Smooth muscle cell of the brain vasculature (primary cell): ENCODE measurements at regions not wholly inside any gene's neighbourhood (a gene's known extent, or its start where the extent isn't known, plus 50 kb on each side); places are given as distances from the start of the nearest gene placed in this dataset.

ENCODE experiments used
- DNase-seq: peaks from one replicate; pipeline ENCODE4 v3.0.0-alpha.2; 2012; ENCODE audit warnings: low read depth, low spot score

DNA sequence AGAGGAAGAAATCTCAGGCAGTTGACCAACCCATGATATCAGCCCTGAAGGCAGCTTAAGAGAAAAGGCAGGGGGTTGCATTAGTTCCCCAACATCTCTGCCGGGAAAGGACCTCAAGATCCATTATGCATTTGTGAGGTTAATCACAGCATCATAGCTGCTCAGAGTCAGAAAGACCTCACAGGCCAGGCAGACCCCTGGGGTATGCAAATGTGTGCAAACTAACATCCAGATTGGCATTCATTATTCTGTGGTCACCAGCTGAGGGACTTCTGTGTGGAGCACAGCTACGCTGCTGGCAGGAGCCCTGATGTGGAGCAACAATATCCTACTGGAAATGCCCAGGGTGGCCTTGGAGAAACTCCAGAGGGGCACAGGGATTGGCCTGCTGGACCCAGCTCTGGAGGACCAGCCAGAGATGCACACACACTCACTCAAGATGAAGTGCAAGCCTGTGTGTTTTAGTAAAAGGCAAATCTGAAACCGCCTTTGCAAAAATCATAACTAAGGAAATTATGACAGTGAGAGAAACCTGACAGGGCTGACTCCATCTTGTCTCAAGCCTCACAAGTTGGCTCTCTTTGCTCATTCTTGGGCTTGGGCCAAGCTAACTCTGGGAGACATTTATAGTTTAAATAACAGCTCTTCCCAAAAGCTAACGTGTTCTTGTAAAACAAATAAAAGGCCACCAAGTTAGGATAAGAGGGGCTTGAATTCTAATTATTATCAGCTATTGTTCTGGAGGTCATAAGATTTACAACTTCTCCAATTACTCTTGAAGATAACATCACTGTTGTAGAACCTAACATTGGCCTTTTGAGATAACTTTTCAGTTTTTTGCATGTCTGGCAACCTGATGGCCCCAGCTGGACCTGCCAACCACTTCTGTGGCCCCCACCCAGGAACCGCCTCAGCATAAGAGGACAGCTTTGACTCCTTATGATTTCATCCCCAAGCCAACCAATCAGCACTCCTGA lies 257.1 kb downstream of the UACA start:
- no peak for DNase-seq

DNA sequence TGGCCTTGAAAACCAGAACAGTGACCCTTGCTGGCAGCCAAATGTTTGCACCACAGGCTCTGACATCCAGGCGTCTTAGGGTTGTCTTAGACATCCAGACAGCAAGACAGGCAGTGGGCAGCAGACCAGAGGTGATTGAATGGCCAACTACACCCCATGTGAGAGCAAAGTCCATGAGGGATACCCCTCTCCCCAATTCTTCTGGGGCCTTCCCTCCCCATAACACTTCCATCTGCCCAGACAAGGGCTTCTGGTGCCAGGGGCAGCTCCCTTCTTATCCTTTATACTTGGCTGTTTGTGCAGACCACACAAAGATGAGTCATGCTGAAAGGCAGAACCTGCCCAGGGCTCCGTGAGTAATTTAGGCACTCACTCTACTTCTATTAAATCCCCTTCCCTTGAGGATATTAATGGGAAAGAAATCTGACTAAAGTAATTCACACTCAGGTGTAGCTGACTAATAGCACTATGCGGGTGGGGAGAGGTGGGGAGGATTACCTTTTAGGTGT lies 257.9 kb downstream of the UACA start:
- no peak for DNase-seq

GRCh38 chr15:70504988-70505387 lies 258.4 kb downstream of the UACA start:
- no peak for DNase-seq

- no peak for DNase-seq
These were observed 258.9 kb downstream of the UACA start for GRCh38 chr15:70504299-70504951.

- no peak for DNase-seq
These were observed 259.5 kb downstream of the UACA start for GRCh38 chr15:70503798-70504298.

GRCh38 chr15:70503073-70503745 lies 260.1 kb downstream of the UACA start:
- DNase-seq: no peak

DNA sequence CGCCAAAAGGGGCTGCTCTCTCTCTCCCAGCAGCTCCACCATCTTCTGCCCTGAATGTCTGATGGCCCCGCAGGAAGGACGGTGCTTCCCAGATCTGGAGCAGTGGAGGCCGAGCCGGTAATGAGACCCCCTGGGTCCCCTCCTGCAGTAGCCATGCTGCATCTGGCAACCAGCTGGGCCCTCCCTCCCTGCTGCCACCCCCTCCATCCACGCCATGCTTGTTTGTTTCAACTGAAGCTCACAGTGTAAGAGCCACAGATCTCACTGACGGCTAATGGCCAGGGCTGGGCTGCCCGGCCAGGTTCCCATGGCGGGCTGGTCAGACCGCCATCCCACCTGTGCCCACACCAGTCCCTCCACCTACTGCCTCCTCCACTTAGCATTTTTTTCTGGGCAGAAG lies 260.8 kb downstream of the UACA start:
- no peak for DNase-seq

- DNase-seq: no peak
These were observed 261.5 kb downstream of the UACA start for GRCh38 chr15:70501849-70502248.

- DNase-seq: no peak
These were observed 262.1 kb downstream of the UACA start for GRCh38 chr15:70501121-70501727.

GRCh38 chr15:70499791-70500190 lies 263.6 kb downstream of the UACA start:
- DNase-seq: no peak

- DNase-seq: no peak
These were observed 265.2 kb downstream of the UACA start for GRCh38 chr15:70498096-70498626.

GRCh38 chr15:70497661-70498060 lies 265.7 kb downstream of the UACA start:
- DNase-seq: no peak

GRCh38 chr15:70495991-70496599 lies 267.3 kb downstream of the UACA start:
- DNase-seq: no peak

DNA sequence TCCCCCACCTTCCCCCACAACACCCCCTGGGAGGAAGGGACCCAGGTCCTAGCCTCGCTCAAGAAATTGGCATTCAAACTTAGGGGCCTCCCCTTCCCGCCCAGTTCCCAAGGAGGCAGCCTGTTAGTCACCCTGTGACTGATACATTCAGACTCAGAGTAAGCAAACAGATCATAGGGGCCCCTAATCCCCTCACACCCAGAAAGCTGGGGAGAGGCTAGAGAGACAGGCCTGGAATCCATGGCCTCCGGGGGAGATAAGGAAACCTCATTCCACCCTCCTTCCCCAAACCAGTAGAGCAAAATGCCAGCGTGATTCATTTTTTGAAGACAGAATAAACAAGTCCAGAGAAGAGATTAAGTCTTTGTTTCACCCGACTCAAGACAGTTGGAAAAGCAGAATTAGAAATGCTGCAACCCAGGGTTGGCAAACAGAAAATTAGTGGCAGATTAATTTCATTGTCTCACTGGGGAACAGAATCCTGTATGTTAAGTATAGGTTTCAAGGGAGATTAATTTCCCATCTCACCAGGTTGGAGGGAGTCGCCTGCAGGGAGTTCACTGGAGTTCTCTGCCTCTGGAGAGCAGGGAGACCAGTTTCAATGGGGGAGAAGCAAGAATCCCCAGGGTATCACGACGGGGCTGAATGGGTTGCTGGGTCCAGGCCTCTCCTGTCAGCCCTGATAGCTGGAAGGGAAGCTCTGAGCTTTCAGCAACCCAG lies 268.3 kb downstream of the UACA start:
- DNase-seq: no peak

GRCh38 chr15:70494517-70494851 lies 268.9 kb downstream of the UACA start:
- DNase-seq: no peak

DNA sequence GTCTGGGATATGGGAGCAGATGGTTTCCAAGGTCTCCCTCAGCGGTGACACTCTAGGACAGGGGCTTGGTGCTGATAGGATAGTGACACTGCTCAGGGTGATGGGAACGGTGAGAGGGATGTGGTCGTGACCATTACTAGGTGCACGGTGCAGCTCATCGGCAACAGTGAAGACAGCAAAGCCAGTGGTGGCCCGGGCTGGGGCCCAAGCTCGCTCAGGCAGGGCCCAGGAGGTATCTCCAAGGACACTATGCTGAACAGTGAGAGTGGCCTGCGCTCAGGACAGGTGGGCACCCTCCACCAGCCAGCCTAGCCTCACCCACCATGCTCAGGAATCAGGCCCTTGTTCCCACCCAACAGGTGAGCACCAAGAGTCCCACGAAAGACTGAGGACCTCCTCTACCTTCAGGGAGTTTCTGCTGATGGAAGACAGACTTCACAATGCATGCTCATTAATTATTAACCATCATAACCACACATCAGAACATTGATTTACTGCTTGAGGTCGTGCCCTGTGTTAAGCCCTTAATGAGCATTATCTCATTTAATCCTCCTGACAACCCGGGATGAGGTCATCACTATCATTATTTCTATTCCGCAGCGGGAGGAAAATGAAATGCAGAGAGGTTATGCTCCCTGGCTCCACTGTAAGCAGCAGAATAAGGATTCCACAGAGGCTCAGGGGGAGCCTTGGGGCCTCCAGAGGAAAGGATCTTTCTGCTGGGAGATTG lies 269.4 kb downstream of the UACA start:
- no peak for DNase-seq

DNA sequence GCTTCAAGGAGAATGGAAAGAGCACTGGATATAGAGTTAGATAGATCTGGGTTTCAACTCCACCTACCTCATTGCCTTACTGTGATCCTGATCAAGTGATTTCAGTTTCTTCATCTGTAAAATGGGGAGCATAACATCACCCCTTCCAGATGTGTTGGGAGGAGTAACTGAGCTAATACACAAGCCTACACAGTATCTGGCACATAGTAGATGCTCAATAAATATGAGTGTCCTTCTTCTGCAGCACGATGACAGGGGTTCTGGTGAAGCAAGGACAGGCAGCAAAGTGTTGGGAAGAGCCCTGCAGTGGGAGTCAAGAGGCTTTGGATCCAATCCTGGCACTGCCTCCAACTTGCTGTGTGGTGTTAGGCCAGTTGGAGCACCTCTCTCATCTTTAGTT lies 270.0 kb downstream of the UACA start:
- no peak for DNase-seq

DNA sequence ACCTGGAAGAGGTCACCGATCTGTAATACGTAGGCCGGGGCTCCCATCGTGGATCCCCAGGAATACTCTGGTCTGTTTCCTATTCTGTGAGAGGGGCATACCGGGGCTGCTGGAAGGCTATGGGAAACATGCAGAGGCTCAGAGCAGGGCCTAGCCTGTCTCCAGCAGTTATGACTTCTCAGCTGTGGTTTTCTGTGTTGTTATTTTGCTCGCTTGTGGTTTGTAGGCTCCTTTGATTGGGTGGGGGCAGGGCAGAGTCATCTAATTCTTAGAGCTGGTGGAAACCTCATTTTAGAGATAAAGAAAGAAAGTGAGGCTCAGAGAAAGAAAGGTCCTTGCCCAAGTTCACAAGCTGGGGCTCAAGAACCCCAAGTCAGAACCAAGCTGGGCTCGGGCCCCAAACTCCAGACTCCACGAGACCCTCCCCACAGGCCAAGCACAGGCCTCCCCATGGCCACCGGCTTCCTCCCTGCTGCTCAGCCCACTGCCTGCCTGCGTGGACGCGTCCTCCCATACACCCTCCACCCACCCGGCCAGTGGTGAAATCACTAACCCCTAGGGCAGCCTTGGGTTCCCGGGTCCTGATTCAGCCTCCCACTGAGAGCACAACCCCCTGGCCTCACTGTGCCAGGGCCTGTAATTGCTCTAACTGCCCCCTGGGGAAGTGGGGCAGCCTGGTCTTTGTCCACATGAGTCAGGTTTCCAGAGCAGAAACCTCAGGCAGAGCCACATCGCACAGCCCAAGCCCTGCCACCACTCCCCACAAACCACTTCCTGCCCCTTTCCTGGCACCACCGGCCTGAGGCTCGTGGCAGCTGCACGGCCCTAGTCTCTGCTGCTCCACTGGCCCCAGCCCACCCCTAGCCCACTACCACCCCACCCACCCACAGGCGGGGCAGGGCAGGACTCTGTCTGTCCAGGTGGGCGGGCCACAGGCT lies 270.8 kb downstream of the UACA start:
- DNase-seq: no peak

GRCh38 chr15:70491641-70492040 lies 271.7 kb downstream of the UACA start:
- no peak for DNase-seq
